Urinary bladder (tissue), 3 donors: ENCODE measurements at regions not wholly inside any gene's neighbourhood (a gene's known extent, or its start where the extent isn't known, plus 50 kb on each side); places are given as distances from the start of the nearest gene placed in this dataset.
"Not testable (repeated sequence)": the region's sequence is repeated elsewhere in the genome, so short reads cannot be mapped to it uniquely, and the experiment has no call there.

Experiments used
- DNase-seq: peaks from one replicate; pipeline ENCODE4 v3.0.0-alpha.2; 2015; ENCODE audit errors: extremely low spot score
- H3K27ac ChIP-seq: one replicate; pipeline ENCODE4 v1.5.1; 2013; ENCODE audit warnings: low read depth, mild to moderate bottlenecking, moderate library complexity
- H3K36me3 ChIP-seq: one replicate; pipeline ENCODE4 v1.6.1; 2013; ENCODE audit warnings: mild to moderate bottlenecking, moderate library complexity; ENCODE audit not compliant: insufficient read depth
- H3K4me1 ChIP-seq: one replicate; pipeline ENCODE4 v1.6.1; 2013; ENCODE audit warnings: mild to moderate bottlenecking, moderate library complexity; ENCODE audit not compliant: insufficient read depth
- H3K4me3 ChIP-seq: one replicate; pipeline ENCODE4 v1.5.1; 2013; ENCODE audit warnings: low read depth, low read length
- WGBS: extraction: QIAGEN DNeasy Blood & Tissue Kit; methylation state at CpG from one replicate; pipeline ENCODE4 v1.1.7; 2013; 5-methylcytosine and 5-hydroxymethylcytosine counted together
- donor health status: healthy with polysubstance abuse.
- donor health status: healthy.

GRCh38 chr7:114310345-114311110 is 104.1 kb upstream of the FOXP2 start:
- H3K27ac ChIP-seq: no peak overlapping the region
- WGBS: 97% methylated on average over 6 of the region's 6 CpGs
- DNase-seq: no peak
- no peaks in the 10 kb centered on the region for H3K36me3 ChIP-seq
- H3K4me3 ChIP-seq: no peak overlapping the region
- H3K4me1 ChIP-seq: no peaks in the 10 kb centered on the region

- 71% methylated on average over 2 of the region's 2 CpGs for WGBS
- Histone ChIP-seq H3K4me3 (no peak overlapping the region), H3K36me3 (no peaks in the 10 kb centered on the region), H3K4me1 (no peaks in the 10 kb centered on the region), H3K27ac (no peak overlapping the region)
- DNase-seq: no peak
Observed at GRCh38 chr7:114309729-114310128, 104.9 kb upstream of the FOXP2 start.

GRCh38 chr7:114303301-114303700 is 111.3 kb upstream of the FOXP2 start:
- H3K27ac ChIP-seq: no peak overlapping the region

DNA sequence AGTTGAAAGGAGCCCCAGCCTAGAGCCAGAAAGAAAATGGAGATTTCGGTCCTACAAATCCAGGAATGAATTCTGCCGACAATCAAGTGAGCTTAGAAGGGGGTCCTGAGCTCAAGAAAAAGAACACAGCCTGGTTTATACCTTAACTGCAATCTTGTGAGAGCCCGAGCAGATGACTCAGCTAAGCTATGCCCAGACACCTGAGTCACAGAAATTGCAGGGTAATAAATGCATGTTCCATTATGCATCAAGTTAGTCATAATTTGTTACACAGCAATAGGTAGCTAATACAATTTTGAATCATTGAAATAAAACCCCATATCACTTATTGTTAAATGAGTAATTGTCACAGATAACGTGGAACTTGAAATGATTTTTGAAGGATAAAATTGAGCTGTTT is 111.8 kb upstream of the FOXP2 start:
- 94% methylated on average over 4 of the region's 4 CpGs for WGBS
- H3K36me3 ChIP-seq: no peaks in the 10 kb centered on the region
- no peak for DNase-seq

More at GRCh38 chr7:114303301-114303700, 111.3 kb upstream of the FOXP2 start:
- no peak for DNase-seq
- H3K36me3 ChIP-seq: no peaks in the 10 kb centered on the region
- H3K4me1 ChIP-seq: no peaks in the 10 kb centered on the region
- no peak overlapping the region for H3K4me3 ChIP-seq

DNA sequence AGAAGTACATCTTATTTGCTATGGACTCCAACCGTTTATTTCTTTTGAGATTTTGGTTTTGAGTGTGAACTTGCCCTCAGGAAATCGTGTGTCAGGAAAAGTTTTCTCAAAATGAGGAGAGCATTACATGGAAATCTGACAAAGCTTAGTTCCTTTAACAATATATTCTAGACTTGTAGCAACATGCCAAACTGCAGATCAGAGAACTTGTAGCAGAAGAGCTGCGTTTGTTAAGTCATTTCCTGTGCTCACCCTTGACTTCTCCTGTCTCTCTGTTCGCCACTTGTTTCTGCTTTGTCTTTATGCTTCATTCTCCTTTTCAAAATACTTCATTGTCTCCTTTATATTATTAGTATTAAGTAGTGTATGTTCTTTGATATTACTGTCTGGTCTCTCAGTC is 116.6 kb upstream of the FOXP2 start:
- 68% methylated on average over 4 of the region's 4 CpGs for WGBS
- H3K4me3 ChIP-seq: no peak overlapping the region
- no peak for DNase-seq

More for the DNA sequence above, 111.8 kb upstream of the FOXP2 start:
- H3K4me1 ChIP-seq: no peaks in the 10 kb centered on the region
- no peak overlapping the region for H3K4me3 ChIP-seq
- H3K27ac ChIP-seq: no peak overlapping the region

GRCh38 chr7:114297121-114297520 is 117.5 kb upstream of the FOXP2 start:
- Histone ChIP-seq H3K4me3 (no peak overlapping the region), H3K27ac (no peak overlapping the region), H3K36me3 (no peaks in the 10 kb centered on the region), H3K4me1 (no peaks in the 10 kb centered on the region)
- no peak for DNase-seq
- 96% methylated on average over 16 of the region's 16 CpGs for WGBS

More for the DNA sequence above, 116.6 kb upstream of the FOXP2 start:
- H3K27ac ChIP-seq: no peak overlapping the region
- no peaks in the 10 kb centered on the region for H3K4me1 ChIP-seq
- no peaks in the 10 kb centered on the region for H3K36me3 ChIP-seq

GRCh38 chr7:114295522-114295921 is 119.1 kb upstream of the FOXP2 start:
- Histone ChIP-seq H3K27ac (no peak overlapping the region), H3K4me3 (no peak overlapping the region), H3K4me1 (no peaks in the 10 kb centered on the region), H3K36me3 (no peaks in the 10 kb centered on the region)
- DNase-seq: no peak
- 81% methylated on average over 1 of the region's 1 CpG for WGBS

DNA sequence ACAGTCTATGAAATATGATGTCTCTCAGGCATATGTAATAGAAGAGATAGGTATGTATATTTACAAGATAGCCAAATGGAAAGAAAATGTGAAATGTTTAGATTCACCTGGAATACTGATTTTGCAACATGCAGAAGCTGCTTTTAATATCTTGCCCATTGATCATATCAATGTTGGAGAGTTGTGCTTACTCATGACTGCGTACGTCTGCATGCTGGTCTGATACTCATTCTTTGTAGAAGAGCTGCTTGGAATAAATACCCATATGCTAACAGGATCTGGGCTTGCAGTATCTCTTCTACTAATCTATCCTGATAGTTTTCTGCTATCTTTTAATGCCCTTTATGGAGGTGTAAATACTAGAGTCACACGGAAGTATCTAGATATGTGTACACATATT is 120.6 kb upstream of the FOXP2 start:
- Histone ChIP-seq H3K4me3 (no peak overlapping the region), H3K4me1 (no peaks in the 10 kb centered on the region), H3K27ac (no peak overlapping the region), H3K36me3 (no peaks in the 10 kb centered on the region)
- no peak for DNase-seq
- 79% methylated on average over 3 of the region's 3 CpGs for WGBS

GRCh38 chr7:114293289-114294012 is 121.2 kb upstream of the FOXP2 start:
- WGBS: 82% methylated on average over 1 of the region's 1 CpG
- DNase-seq: no peak
- H3K4me3 ChIP-seq: no peak overlapping the region
- no peaks in the 10 kb centered on the region for H3K4me1 ChIP-seq
- no peaks in the 10 kb centered on the region for H3K36me3 ChIP-seq
- H3K27ac ChIP-seq: no peak overlapping the region

DNA sequence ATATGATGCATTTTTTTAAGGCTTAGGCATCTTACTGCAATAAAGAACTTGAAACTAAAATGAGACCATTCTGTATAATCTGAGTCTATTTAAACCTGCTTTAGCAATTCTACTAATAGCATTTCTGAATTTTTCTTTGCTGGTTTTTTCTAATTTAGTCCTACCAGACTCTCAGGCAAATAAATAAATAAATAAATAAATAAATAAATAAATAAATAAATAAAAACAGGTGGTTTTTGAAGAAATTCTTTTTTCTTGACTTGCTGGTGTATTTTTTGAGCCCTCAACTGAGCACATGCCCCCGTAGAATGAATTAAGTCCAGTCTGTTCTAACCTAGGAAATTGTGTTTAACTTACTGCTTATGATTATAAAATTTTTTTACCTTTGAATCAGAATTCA is 134.7 kb upstream of the FOXP2 start:
- no peaks in the 10 kb centered on the region for H3K36me3 ChIP-seq
- WGBS: 97% methylated on average over 1 of the region's 1 CpG
- no peak for DNase-seq

DNA sequence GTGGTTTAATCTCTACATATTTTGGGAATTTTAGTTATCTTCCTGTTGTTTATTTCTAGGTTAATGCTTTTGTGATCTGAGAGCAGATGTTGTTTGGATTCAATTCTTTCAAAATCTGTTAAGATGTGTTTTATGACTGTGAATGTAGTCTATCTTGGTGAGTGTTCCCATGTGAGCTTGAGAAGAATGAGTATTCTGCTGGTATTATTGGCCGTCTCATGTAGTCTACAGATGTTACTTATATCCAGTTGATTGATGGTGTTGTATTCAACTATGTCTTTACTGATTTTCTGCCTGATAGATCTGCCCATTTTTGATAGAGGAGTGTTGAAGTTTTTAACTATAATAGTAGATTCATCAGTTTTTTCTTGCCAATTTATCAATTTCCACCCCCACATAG is 141.4 kb upstream of the FOXP2 start:
- no peaks in the 10 kb centered on the region for H3K4me1 ChIP-seq
- H3K36me3 ChIP-seq: no peaks in the 10 kb centered on the region
- no peak overlapping the region for H3K4me3 ChIP-seq
- WGBS: 81% methylated on average over 1 of the region's 1 CpG
- no peak overlapping the region for H3K27ac ChIP-seq
- no peak for DNase-seq

More for the DNA sequence above, 134.7 kb upstream of the FOXP2 start:
- Histone ChIP-seq H3K4me3 (no peak overlapping the region), H3K27ac (no peak overlapping the region), H3K4me1 (no peaks in the 10 kb centered on the region)

- Histone ChIP-seq H3K4me3 (no peak overlapping the region), H3K36me3 (no peaks in the 10 kb centered on the region), H3K27ac (no peak overlapping the region), H3K4me1 (no peaks in the 10 kb centered on the region)
- 46% methylated on average over 1 of the region's 1 CpG for WGBS
- no peak for DNase-seq
Observed at GRCh38 chr7:114269714-114270113, 144.9 kb upstream of the FOXP2 start.

DNA sequence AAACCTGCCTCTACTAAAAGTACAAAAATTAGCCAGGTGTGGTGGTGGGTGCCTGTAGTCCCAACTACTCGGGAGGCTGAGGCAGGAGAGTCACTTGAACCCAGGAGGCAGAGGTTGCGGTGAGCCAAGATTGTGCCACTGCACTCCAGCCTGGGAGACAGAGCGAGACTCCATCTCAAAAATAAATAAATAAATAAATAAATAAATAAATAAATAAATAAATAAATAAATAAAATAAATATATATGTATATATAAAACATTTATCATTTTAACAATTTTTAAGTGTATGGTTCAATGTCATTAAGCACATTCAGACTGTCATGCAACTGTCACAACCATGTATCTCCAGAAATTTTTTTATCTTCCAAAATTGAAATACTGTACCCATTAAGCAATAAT is 147.1 kb upstream of the FOXP2 start:
- not testable (repeated sequence) for H3K4me3 ChIP-seq, DNase-seq, H3K27ac ChIP-seq, H3K4me1 ChIP-seq, H3K36me3 ChIP-seq
- 96% methylated on average over 3 of the region's 3 CpGs for WGBS

- Histone ChIP-seq H3K36me3 (no peaks in the 10 kb centered on the region), H3K4me3 (no peak overlapping the region), H3K27ac (no peak overlapping the region), H3K4me1 (no peaks in the 10 kb centered on the region)
- DNase-seq: no peak
- 99% methylated on average over 2 of the region's 2 CpGs for WGBS
Observed at GRCh38 chr7:114264023-114264422, 150.6 kb upstream of the FOXP2 start.
